ENCODE measurements at regions not wholly inside any gene's neighbourhood (a gene's known extent, or its start where the extent isn't known, plus 50 kb on each side); places are given as distances from the start of the nearest gene placed in this dataset.

GRCh38 chr1:37281354-37281753 lies 193.0 kb upstream of the ZC3H12A start:
- ATAC-seq = no peak

DNA sequence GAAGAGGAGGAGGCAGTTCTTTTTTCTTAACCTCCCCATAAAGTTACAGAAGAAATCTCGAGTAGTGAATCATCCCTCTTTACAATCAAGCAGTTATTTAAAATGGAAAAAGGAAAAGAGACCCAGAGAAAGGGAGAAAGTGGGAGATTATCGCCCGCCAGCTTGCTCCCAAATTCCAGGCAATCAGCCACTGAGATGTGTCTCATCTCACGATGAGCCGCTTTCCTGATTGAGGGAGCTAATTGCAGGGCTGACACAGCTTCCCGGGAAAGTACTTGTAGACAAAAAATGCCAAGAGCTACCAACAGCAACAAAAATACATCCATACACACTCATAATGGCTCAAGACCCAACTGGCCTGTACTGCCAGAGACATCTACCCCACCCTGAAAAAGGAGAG lies 191.6 kb upstream of the ZC3H12A start:
- ATAC-seq = no peak
- DNase-seq = no peak

More at GRCh38 chr1:37281354-37281753, 193.0 kb upstream of the ZC3H12A start:
- no peak for DNase-seq

DNA sequence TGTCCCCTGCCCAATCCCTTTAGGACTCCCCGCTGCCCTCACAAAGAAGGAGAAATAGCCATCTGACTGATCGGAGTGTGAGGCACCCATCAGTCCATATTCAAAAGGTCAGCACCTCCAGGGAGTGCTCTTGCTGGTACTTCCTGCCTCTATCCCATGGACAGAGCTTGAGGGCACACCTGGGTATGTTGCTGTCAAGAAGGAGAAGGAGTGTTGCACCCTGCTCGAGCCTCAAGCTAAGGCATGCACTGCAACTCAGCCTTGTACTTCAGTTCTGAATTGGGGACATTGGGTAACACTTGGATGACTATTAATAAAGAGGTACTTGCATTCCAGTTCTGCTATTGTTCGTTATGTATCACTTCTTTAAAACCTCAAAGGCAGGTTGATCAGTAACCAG lies 190.3 kb upstream of the ZC3H12A start:
- DNase-seq (no peak), ATAC-seq (no peak)

GRCh38 chr1:37286881-37287280 lies 187.5 kb upstream of the ZC3H12A start:
- DNase-seq = no peak
- no peak for ATAC-seq

DNA sequence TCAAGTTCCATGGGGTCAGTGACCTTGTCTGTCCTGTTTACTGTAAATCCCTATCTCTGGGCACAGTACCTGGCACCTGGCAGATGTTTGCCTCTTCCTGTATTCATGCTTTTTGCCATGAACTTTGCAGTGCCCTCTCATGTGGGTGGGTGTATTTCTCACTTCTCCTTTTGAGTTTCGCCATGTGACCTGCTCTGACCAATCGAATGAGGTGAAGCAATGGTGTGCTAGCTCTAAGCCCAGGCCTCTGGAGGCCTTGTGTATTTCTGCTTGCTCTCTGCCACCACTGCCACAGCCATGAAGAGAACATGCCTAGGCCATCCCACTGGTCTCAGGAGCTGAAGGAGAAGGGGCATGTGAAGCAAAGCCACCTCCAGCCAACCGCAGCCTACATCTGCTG lies 185.5 kb upstream of the ZC3H12A start:
- DNase-seq (peak; percentile 14), ATAC-seq (peak; percentile 65)

- DNase-seq (no peak), ATAC-seq (no peak)
Measured at GRCh38 chr1:37290718-37291117, 183.7 kb upstream of the ZC3H12A start.

DNA sequence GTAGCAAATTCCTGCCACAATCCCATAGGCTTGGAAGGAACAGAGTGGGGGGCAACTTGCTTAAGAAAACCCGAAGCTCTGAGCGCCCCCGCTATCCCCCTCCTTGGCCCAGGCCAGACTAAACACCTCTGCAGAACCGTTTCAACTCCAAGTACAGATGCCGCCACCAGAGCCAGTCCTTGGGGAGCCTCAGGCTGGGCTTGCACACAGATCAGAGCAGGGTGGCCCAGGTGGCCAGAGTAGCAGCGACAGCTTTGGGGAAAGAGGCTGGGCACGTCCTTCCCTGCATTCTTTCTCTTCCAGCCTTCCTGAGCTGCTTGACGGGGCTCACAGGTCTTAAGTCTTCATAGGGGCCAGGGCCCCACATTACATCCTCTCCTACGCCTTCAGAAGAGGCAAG lies 181.6 kb upstream of the ZC3H12A start:
- ATAC-seq (no peak), DNase-seq (no peak)

DNA sequence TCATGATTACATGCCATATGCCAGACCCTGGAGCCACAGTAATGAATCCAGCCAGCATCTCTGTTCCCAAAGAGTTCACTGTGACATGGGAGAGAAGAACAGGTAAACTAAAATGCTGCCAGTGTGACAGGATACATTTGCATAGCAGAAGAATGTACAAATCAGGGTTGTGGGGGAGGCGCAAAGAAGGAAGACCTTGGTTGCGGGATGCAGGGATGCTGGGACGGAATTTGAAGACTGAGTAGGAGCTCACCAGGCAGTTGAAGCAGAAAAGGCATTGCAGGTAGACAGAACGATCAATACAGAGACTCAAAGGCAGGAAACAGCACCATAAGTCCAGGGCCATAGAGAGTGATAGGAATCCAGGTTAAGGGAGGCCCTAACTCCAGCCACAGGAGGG lies 180.3 kb upstream of the ZC3H12A start:
- ATAC-seq (no peak), DNase-seq (no peak)

- no peak for ATAC-seq
- DNase-seq = no peak
Measured at GRCh38 chr1:37294529-37294928, 179.9 kb upstream of the ZC3H12A start.

- DNase-seq = no peak
Measured at GRCh38 chr1:37298769-37299168, 175.6 kb upstream of the ZC3H12A start.

GRCh38 chr1:37299216-37299615 lies 175.2 kb upstream of the ZC3H12A start:
- DNase-seq = no peak
- no peak for ATAC-seq

More at GRCh38 chr1:37298769-37299168, 175.6 kb upstream of the ZC3H12A start:
- no peak for ATAC-seq

DNA sequence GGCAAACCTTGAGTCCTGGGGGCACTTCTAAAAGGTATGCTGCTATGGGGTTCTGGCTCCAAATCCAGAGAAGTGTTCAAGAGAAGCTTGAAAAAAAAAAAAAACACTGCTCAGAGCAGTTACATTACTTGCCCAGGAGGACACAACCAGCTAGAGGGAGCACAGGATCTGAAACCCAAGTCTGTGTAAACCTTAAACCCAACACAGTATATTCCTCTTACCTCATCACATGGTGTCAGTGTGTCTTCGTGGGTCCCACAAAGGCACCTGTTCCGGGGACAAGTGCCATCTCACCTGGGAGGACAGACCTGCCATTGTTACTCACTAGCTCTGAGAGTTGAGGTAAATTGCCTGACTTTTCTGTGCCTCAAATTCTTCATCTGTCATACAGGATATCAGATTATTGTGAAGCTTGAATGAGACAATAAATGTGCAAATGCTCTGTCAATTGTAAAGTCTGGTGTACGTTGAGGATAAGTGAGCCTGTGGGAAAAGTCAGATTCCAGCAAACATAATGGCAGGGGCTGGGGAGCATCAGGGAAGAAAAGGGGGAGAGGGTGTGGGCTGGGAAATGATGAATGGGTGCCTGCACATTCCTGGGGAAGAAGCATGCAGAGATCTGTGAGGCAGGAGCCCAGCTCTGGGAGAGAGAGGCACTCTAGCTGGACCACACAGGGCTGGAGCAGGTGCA lies 170.4 kb upstream of the ZC3H12A start:
- ATAC-seq (no peak), DNase-seq (no peak)

- no peak for ATAC-seq
- DNase-seq = no peak
Measured at GRCh38 chr1:37305108-37305507, 169.3 kb upstream of the ZC3H12A start.

- ATAC-seq (no peak), DNase-seq (no peak)
Measured at GRCh38 chr1:37305841-37306240, 168.5 kb upstream of the ZC3H12A start.

DNA sequence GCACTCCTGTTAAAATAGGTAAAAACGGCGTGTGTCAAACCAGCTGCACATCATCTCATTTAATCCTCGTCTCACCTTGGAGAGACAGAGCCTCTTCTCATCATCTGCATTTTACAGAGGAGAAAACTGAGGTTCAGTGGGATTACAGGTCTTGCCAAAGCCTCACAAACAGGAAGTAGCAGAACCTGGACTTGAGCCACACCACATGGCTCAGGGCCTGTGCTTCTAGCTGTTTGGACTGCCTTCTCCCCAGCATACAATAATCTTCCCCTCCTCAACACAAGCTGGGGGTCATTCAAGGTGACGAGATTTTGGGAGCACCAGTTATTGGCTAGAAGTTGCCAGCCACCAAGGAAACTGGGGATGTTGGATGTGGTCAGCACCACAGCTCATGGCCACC lies 167.9 kb upstream of the ZC3H12A start:
- no peak for ATAC-seq
- DNase-seq = no peak

- DNase-seq = no peak
- no peak for ATAC-seq
Measured at GRCh38 chr1:37306871-37307270, 167.5 kb upstream of the ZC3H12A start.

- ATAC-seq = no peak
- DNase-seq = no peak
Measured at GRCh38 chr1:37308031-37308960, 166.1 kb upstream of the ZC3H12A start.

- DNase-seq = no peak
- no peak for ATAC-seq
Measured at GRCh38 chr1:37309574-37309973, 164.8 kb upstream of the ZC3H12A start.

- DNase-seq = no peak
- ATAC-seq = no peak
Measured at GRCh38 chr1:37310064-37310463, 164.3 kb upstream of the ZC3H12A start.

DNA sequence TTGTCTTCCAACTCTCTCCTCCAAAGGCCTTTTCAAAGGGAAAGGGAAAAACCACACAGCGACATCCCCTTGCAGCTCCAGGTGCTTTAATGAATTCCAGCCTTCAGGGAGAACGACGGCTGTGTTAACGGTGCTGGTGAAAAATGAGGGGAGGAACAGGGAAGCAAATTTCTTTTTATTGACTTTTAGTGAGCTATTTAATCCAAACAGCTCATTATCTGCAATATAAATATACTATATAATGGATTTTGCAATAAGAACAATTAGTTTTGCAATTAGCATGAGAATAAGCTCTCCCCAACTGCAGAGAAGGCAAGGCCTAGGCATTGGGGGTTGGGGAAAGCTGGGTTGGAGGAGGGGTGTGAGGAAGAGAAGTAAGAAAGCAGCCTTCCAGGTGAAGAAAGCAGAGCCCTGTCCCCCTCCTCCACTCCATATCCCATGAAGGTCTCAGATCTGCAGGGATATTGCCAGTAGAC lies 159.0 kb upstream of the ZC3H12A start:
- DNase-seq (no peak), ATAC-seq (no peak)

DNA sequence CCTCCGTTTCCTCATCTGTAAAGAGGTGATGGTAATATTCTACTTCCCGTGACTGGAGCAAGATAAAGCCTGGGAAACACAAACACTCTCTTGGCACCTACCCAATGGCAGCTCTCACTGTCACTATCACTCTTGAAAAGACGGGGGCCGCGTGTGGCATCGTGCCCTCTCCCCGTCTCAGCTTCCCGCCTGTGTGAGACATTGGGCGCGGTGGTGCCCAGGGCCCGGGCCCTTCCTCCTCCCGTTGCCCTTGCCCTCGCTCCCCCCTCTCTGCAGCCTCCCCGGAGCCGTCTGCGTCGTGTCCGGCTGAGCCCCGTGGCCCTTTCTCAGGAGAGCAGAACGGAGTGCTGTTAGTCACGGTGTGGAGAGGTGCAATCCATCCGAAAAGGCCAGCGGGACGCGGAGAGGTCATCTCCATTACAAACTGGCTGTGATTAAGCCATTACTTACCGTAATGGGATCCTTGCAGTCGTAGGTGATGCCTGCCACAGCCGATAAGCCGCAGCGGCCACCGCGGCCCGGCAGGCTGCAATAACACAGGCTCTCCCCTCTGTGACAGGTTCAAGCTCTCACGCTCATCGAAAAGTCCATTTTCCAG lies 156.4 kb upstream of the ZC3H12A start:
- ATAC-seq (no peak), DNase-seq (no peak)

- ATAC-seq = no peak
- no peak for DNase-seq
Measured at GRCh38 chr1:37318490-37318889, 155.9 kb upstream of the ZC3H12A start.

- DNase-seq = no peak
- ATAC-seq = no peak
Measured at GRCh38 chr1:37319284-37319683, 155.1 kb upstream of the ZC3H12A start.

All from stimulated activated naive CD8-positive, alpha-beta T cell treated with anti-CD3 and anti-CD28 coated beads, Interleukin-15, Interleukin-2, amounts not matched to agents 100 U/mL and 50 U/mL, for 24 hours (primary cell).